HG03571 (cell line): ENCODE measurements at regions not wholly inside any gene's neighbourhood (a gene's known extent, or its start where the extent isn't known, plus 50 kb on each side); places are given as distances from the start of the nearest gene placed in this dataset.
"Not testable (repeated sequence)": the region's sequence is repeated elsewhere in the genome, so short reads cannot be mapped to it uniquely, and the experiment has no call there.

Source experiments
- ATAC-seq: cut with Tn5 transposase; IDR thresholded peaks from one replicate; pipeline ENCODE4 v1.9.1; 2021; ENCODE audit not compliant: unreplicated experiment

- no peak for ATAC-seq
Observed at GRCh38 chr13:82096256-82096655, 1755.3 kb upstream of the SPRY2 start.

GRCh38 chr13:82092312-82092711 lies 1751.4 kb upstream of the SPRY2 start:
- no peak for ATAC-seq

GRCh38 chr13:82088781-82089180 lies 1747.9 kb upstream of the SPRY2 start:
- no peak for ATAC-seq

- no peak for ATAC-seq
Observed at GRCh38 chr13:82076496-82076895, 1735.6 kb upstream of the SPRY2 start.

GRCh38 chr13:82070416-82070815 lies 1729.5 kb upstream of the SPRY2 start:
- no peak for ATAC-seq

- ATAC-seq: no peak
Observed at GRCh38 chr13:82062772-82063171, 1721.8 kb upstream of the SPRY2 start.

GRCh38 chr13:82058364-82058763 lies 1717.4 kb upstream of the SPRY2 start:
- no peak for ATAC-seq

GRCh38 chr13:82045316-82045715 lies 1704.4 kb upstream of the SPRY2 start:
- not testable (repeated sequence) for ATAC-seq

GRCh38 chr13:82036602-82037001 lies 1695.7 kb upstream of the SPRY2 start:
- ATAC-seq: no peak

- ATAC-seq: no peak
Observed at GRCh38 chr13:82011355-82011754, 1670.4 kb upstream of the SPRY2 start.

GRCh38 chr13:82010780-82011179 lies 1669.9 kb upstream of the SPRY2 start:
- ATAC-seq: no peak

- ATAC-seq: no peak
Observed at GRCh38 chr13:82002710-82003109, 1661.8 kb upstream of the SPRY2 start.

- no peak for ATAC-seq
Observed at GRCh38 chr13:81995316-81995715, 1654.4 kb upstream of the SPRY2 start.

GRCh38 chr13:81990652-81991051 lies 1649.7 kb upstream of the SPRY2 start:
- no peak for ATAC-seq

GRCh38 chr13:81988567-81988966 lies 1647.6 kb upstream of the SPRY2 start:
- ATAC-seq: no peak

GRCh38 chr13:81987677-81988357 lies 1646.9 kb upstream of the SPRY2 start:
- ATAC-seq: no peak

- no peak for ATAC-seq
Observed at GRCh38 chr13:81987159-81987558, 1646.2 kb upstream of the SPRY2 start.

GRCh38 chr13:81986308-81986707 lies 1645.4 kb upstream of the SPRY2 start:
- ATAC-seq: no peak

- no peak for ATAC-seq
Observed at GRCh38 chr13:81957121-81957520, 1616.2 kb upstream of the SPRY2 start.

- no peak for ATAC-seq
Observed at GRCh38 chr13:81929988-81930387, 1589.1 kb upstream of the SPRY2 start.

GRCh38 chr13:81927347-81927746 lies 1586.4 kb upstream of the SPRY2 start:
- ATAC-seq: no peak

GRCh38 chr13:81917810-81918209 lies 1576.9 kb upstream of the SPRY2 start:
- ATAC-seq: no peak

GRCh38 chr13:81916461-81916860 lies 1575.5 kb upstream of the SPRY2 start:
- ATAC-seq: no peak
